ENCODE measurements at regions not wholly inside any gene's neighbourhood (a gene's known extent, or its start where the extent isn't known, plus 50 kb on each side); places are given as distances from the start of the nearest gene placed in this dataset.

GRCh38 chr9:36748322-36748899 is 175.7 kb downstream of the MELK start (continued):
- no peak for TF ChIP-seq ATF7 (IDR thresholded peaks at IDR 0.05)
- no peak for TF ChIP-seq ATF7 (CRISPR knock-in tag; IDR thresholded peaks at IDR 0.05)
- 0 out of 2 replicates have a peak, but pooled peaks have one; percentile 39 for TF ChIP-seq ZNF749 (CRISPR knock-in tag; IDR thresholded peaks at IDR 0.05; ENCODE audit: borderline replicate concordance)
- TF ChIP-seq ZNF3 (CRISPR knock-in tag; IDR thresholded peaks at IDR 0.05) = no peak
- no peak for TF ChIP-seq ZNF343 (CRISPR knock-in tag; IDR thresholded peaks at IDR 0.05)
- no peak for TF ChIP-seq SKI (IDR thresholded peaks at IDR 0.05; ENCODE audit: partially characterized antibody)
- no peak for TF ChIP-seq YEATS2 (CRISPR knock-in tag; IDR thresholded peaks at IDR 0.05; ENCODE audit: borderline replicate concordance)
- 0 out of 2 replicates have a peak, but pooled peaks have one; percentile 58 for TF ChIP-seq MEIS2 (CRISPR knock-in tag; IDR thresholded peaks at IDR 0.05)
- no peak for TF ChIP-seq ZBTB3 (CRISPR knock-in tag; IDR thresholded peaks at IDR 0.05; ENCODE audit: borderline replicate concordance, low read depth)
- no peak for TF ChIP-seq KLF6 (CRISPR knock-in tag; IDR thresholded peaks at IDR 0.05)
- TF ChIP-seq ZC3H4 (CRISPR knock-in tag; IDR thresholded peaks at IDR 0.05; ENCODE audit: borderline replicate concordance) = no peak
- peak; percentile 98 for TF ChIP-seq MIER2 (CRISPR knock-in tag; IDR thresholded peaks at IDR 0.05)
- no peak for TF ChIP-seq FIP1L1 (IDR thresholded peaks at IDR 0.05; ENCODE audit: borderline replicate concordance, insufficient read depth, low read depth, low read length)
- TF ChIP-seq SP4 (CRISPR knock-in tag; IDR thresholded peaks at IDR 0.05) = 0 out of 2 replicates have a peak, but pooled peaks have one; percentile 19
- no peak for TF ChIP-seq IKZF4 (CRISPR knock-in tag; IDR thresholded peaks at IDR 0.05; ENCODE audit: borderline replicate concordance, low read depth, not compliant biosample characterization)
- TF ChIP-seq KLF11 (CRISPR knock-in tag; IDR thresholded peaks at IDR 0.05) = 0 out of 2 replicates have a peak, but pooled peaks have one; percentile 51
- TF ChIP-seq ZBTB21 (CRISPR knock-in tag; IDR thresholded peaks at IDR 0.05) = no peak
- TF ChIP-seq RBM22 (optimal IDR thresholded peaks at IDR 0.05; ENCODE audit: low read length) = no peak
- TF ChIP-seq ZNF713 (CRISPR knock-in tag; IDR thresholded peaks at IDR 0.05) = no peak
- TF ChIP-seq ZNF644 (CRISPR knock-in tag; IDR thresholded peaks at IDR 0.05; ENCODE audit: low read depth) = 0 out of 2 replicates have a peak, but pooled peaks have one; percentile 17
- TF ChIP-seq ZNF33A (CRISPR knock-in tag; IDR thresholded peaks at IDR 0.05; ENCODE audit: borderline replicate concordance) = no peak
- TF ChIP-seq NCOA1 (CRISPR knock-in tag; IDR thresholded peaks at IDR 0.05) = no peak
- peak; percentile 62; the same call in 1 of the 2 replicates for TF ChIP-seq CCDC6 (CRISPR knock-in tag; IDR thresholded peaks at IDR 0.05)
- no peak; the same call in 1 of the 2 replicates for TF ChIP-seq KDM3A (CRISPR knock-in tag; IDR thresholded peaks at IDR 0.05; ENCODE audit: low read depth)
- TF ChIP-seq ZNF274 (CRISPR knock-in tag; IDR thresholded peaks at IDR 0.05) = 0 out of 2 replicates have a peak, but pooled peaks have one; percentile 45
- no peak for TF ChIP-seq NFE2L1 (CRISPR knock-in tag; IDR thresholded peaks at IDR 0.05; ENCODE audit: borderline replicate concordance)
- TF ChIP-seq SUZ12 (IDR thresholded peaks at IDR 0.05; ENCODE audit: low read depth, low read length) = no peak
- TF ChIP-seq HNRNPLL (IDR thresholded peaks at IDR 0.05; ENCODE audit: low read depth, low read length, poor library complexity, severe bottlenecking) = no peak
- no peak for TF ChIP-seq ZNF550 (CRISPR knock-in tag; IDR thresholded peaks at IDR 0.05; ENCODE audit: borderline replicate concordance)
- no peak for TF ChIP-seq YEATS4 (CRISPR knock-in tag; IDR thresholded peaks at IDR 0.05; ENCODE audit: borderline replicate concordance)
- TF ChIP-seq ONECUT2 (CRISPR knock-in tag; IDR thresholded peaks at IDR 0.05) = no peak
- peak; percentile 53; the same call in 1 of the 2 replicates for TF ChIP-seq FOXK1 (CRISPR knock-in tag; IDR thresholded peaks at IDR 0.05; ENCODE audit: borderline replicate concordance, low read depth)
- TF ChIP-seq MTERF4 (CRISPR knock-in tag; IDR thresholded peaks at IDR 0.05) = no peak
